B cell (primary cell): ENCODE measurements at regions not wholly inside any gene's neighbourhood (a gene's known extent, or its start where the extent isn't known, plus 50 kb on each side); places are given as distances from the start of the nearest gene placed in this dataset.

ENCODE experiments used
- ATAC-seq: fragments of 200-7000 bp; cut with Tn5 transposase; one replicate; pipeline ENCODE4 v1.10.0; 2021; ENCODE audit warnings: low read depth, mild to moderate bottlenecking, moderate number of reproducible peaks, moderate library complexity
- CTCF ChIA-PET: fragments of 350-600 bp; sonication (Branson Sonifier 250); formaldehyde crosslinking; loops from one replicate; lab custom pipeline; 2021; ENCODE audit warnings: antibody characterized with exemption, inconsistent platforms; lab: Charles Lee
- POLR2A ChIA-PET: fragments of 350-600 bp; sonication (Branson Sonifier 250); formaldehyde crosslinking; loops from one replicate; lab custom pipeline; 2021; ENCODE audit warnings: antibody characterized with exemption; lab: Charles Lee
- DNase-seq: peaks from one replicate; pipeline ENCODE4 v3.0.0; 2013
- H2AFZ ChIP-seq: 2 replicates; pipeline ENCODE4 v1.6.1; 2012; ENCODE audit warnings: mild to moderate bottlenecking, low read depth, low read length; ENCODE audit not compliant: insufficient read depth, poor library complexity, severe bottlenecking
- H3K27ac ChIP-seq, 2 donors: 1 replicate in 1 of 2; 2 replicates in 1 of 2; pipeline ENCODE4 v1.5.1; 2012 to 2013; ENCODE audit warnings: low read length in 2 of 2, mild to moderate bottlenecking in 2 of 2, moderate library complexity in 1 of 2
- H3K27me3 ChIP-seq, 4 experiments: fragments of 200-600 bp in 1 of 4; sonication (generic) in 1 of 4; replicated peaks in 1 of 4; 1 replicate in 2 of 4; 2 replicates in 2 of 4; pipeline versions ENCODE4 v1.6.1 to v1.7.0; 2013 to 2016; ENCODE audit warnings: low read length in 3 of 4, mild to moderate bottlenecking in 2 of 4, mixed read lengths in 1 of 4, moderate library complexity in 1 of 4; ENCODE audit not compliant: insufficient read depth in 4 of 4, control insufficient read depth in 3 of 4; ENCODE audit errors: control extremely low read depth in 1 of 4
- H3K36me3 ChIP-seq, 2 experiments: replicated peaks in 1 of 2; 1 replicate in 1 of 2; 2 replicates in 1 of 2; pipeline versions ENCODE4 v1.6.1 to v1.7.1; 2013; ENCODE audit warnings: low read length in 1 of 2; ENCODE audit not compliant: insufficient read depth in 2 of 2, control insufficient read depth in 1 of 2; ENCODE audit errors: control extremely low read depth in 1 of 2, extremely low read depth in 1 of 2
- H3K4me1 ChIP-seq, 2 donors: fragments of 200-600 bp in 1 of 2; sonication (generic) in 1 of 2; 1 replicate in 1 of 2; 2 replicates in 1 of 2; pipeline versions ENCODE4 v1.5.1 to v1.6.1; 2013 to 2017; ENCODE audit warnings: low read length in 2 of 2; ENCODE audit not compliant: control insufficient read depth in 2 of 2, insufficient read depth in 2 of 2
- H3K4me2 ChIP-seq: replicated peaks from 2 replicates; pipeline ENCODE3; 2012; ENCODE audit warnings: mild to moderate bottlenecking, low read depth, low read length; ENCODE audit not compliant: poor library complexity, severe bottlenecking
- H3K4me3 ChIP-seq, 5 experiments: fragments of 200-600 bp in 1 of 5; sonication (generic) in 1 of 5; 1 replicate in 3 of 5; 2 replicates in 2 of 5; pipeline versions ENCODE4 v1.5.1 to v1.7.0; 2011 to 2016; ENCODE audit warnings: low read length in 4 of 5, mild to moderate bottlenecking in 4 of 5, low read depth in 2 of 5, control low read depth in 1 of 5, moderate library complexity in 1 of 5; ENCODE audit not compliant: insufficient read depth in 1 of 5; ENCODE audit errors: control extremely low read depth in 1 of 5, extremely low read depth in 1 of 5
- H3K79me2 ChIP-seq: fragments of 200-600 bp; sonication (generic); one replicate; pipeline ENCODE4 v1.6.0; 2016; ENCODE audit warnings: low read length; ENCODE audit not compliant: control insufficient read depth, insufficient read depth
- H3K9ac ChIP-seq: fragments of 200-600 bp; sonication (generic); 2 replicates; pipeline ENCODE4 v1.6.1; 2017; ENCODE audit warnings: mild to moderate bottlenecking, low read length, moderate library complexity
- H3K9me3 ChIP-seq, 3 donors: one replicate each; pipeline versions ENCODE4 v1.6.1 to v1.7.1; 2013; ENCODE audit warnings: low read length in 2 of 3; ENCODE audit not compliant: control insufficient read depth in 2 of 3, insufficient read depth in 1 of 3; ENCODE audit errors: control extremely low read depth in 1 of 3
- H4K20me1 ChIP-seq: 2 replicates; pipeline ENCODE4 v1.6.0; 2012; ENCODE audit warnings: mild to moderate bottlenecking, low read length; ENCODE audit not compliant: insufficient read depth, control insufficient read depth, poor library complexity, severe bottlenecking
- H3K27ac Mint-ChIP-seq: one replicate; pipeline ENCODE4 v1.8.0; 2021; ENCODE audit warnings: mixed read lengths
- H3K27me3 Mint-ChIP-seq: one replicate; pipeline ENCODE4 v1.8.0; 2021; ENCODE audit warnings: mixed read lengths
- H3K4me1 Mint-ChIP-seq: one replicate; pipeline ENCODE4 v1.8.0; 2021; ENCODE audit warnings: mixed read lengths
- H3K4me3 Mint-ChIP-seq: one replicate; pipeline ENCODE4 v1.8.0; 2021; ENCODE audit warnings: mixed read lengths
- H3K9me3 Mint-ChIP-seq: one replicate; pipeline ENCODE4 v1.8.0; 2022; ENCODE audit warnings: mixed read lengths; ENCODE audit not compliant: insufficient read depth
- CTCF ChIP-seq: fragments of 200-600 bp; IDR thresholded peaks from one replicate; pipeline ENCODE4 v1.8.0; 2022; ENCODE audit warnings: antibody characterized with exemption, mild to moderate bottlenecking
- EZH2 ChIP-seq: IDR thresholded peaks from 2 replicates; pipeline ENCODE4 v1.6.1; 2012; ENCODE audit warnings: borderline replicate concordance, low read depth, mild to moderate bottlenecking, moderate library complexity, low read length; ENCODE audit not compliant: insufficient read depth, poor library complexity, severe bottlenecking
- WGBS: methylation state at CpG from one replicate; pipeline ENCODE4 v1.1.5; 2013; ENCODE audit warnings: missing lambda C conversion rate; ENCODE audit not compliant: insufficient coverage; 5-methylcytosine and 5-hydroxymethylcytosine counted together
- intact Hi-C: fragments of 100-400 bp; cut with micrococcal nuclease; formaldehyde crosslinking; loops from one replicate; pipeline ENCODE4 v1.10.0; 2022

- H3K27ac Mint-ChIP-seq = no peak overlapping the region
- no peaks in the 10 kb centered on the region for H3K4me1 Mint-ChIP-seq
- no peaks in the 10 kb centered on the region for H3K27me3 Mint-ChIP-seq
Measured at GRCh38 chr2:33903215-33903614, 304.1 kb upstream of the FAM98A start.

GRCh38 chr2:33900610-33901009 lies 301.5 kb upstream of the FAM98A start:
- no peak overlapping the region for H3K27ac ChIP-seq
- no peak overlapping the region for H3K4me3 ChIP-seq
- H3K27ac Mint-ChIP-seq = no peak overlapping the region
- ATAC-seq (no peak), DNase-seq (no peak)
- H3K79me2 ChIP-seq = no peaks in the 10 kb centered on the region
- no peaks in the 10 kb centered on the region for H3K27me3 ChIP-seq
- ChIA-PET POLR2A (no interaction called here), CTCF (no interaction called here)
- H2AFZ ChIP-seq = no peak overlapping the region
- H3K4me2 ChIP-seq = no peak overlapping the region
- H3K4me1 Mint-ChIP-seq = no peaks in the 10 kb centered on the region
- H3K4me1 ChIP-seq = no peaks in the 10 kb centered on the region
- no peaks in the 10 kb centered on the region for H3K27me3 Mint-ChIP-seq
- H3K4me3 Mint-ChIP-seq = no peak overlapping the region
- no peaks in the 10 kb centered on the region for H3K36me3 ChIP-seq
- peaks cover 0 to 16% (median 0%) of the 10 kb centered on the region in 3 donors for H3K9me3 ChIP-seq
- no peaks in the 10 kb centered on the region for H3K9me3 Mint-ChIP-seq
- H3K9ac ChIP-seq = no peak overlapping the region
- no CpG with 5 or more reads among the region's 2 CpGs for WGBS
- intact Hi-C loops = no loop called here
- H4K20me1 ChIP-seq = no peaks in the 10 kb centered on the region
- no peak for TF ChIP-seq CTCF
- no peak for TF ChIP-seq EZH2

More at GRCh38 chr2:33903215-33903614, 304.1 kb upstream of the FAM98A start:
- no peak for ATAC-seq
- Histone ChIP-seq H2AFZ (no peak overlapping the region), H3K36me3 (no peaks in the 10 kb centered on the region), H3K79me2 (no peaks in the 10 kb centered on the region), H3K4me2 (no peak overlapping the region), H3K27me3 (no peaks in the 10 kb centered on the region), H4K20me1 (no peaks in the 10 kb centered on the region), H3K4me1 (no peaks in the 10 kb centered on the region), H3K9me3 (peaks cover 0 to 12% (median 0%) of the 10 kb centered on the region in 3 donors), H3K4me3 (no peak overlapping the region), H3K27ac (no peak overlapping the region), H3K9ac (no peak overlapping the region)
- WGBS = over 99% methylated on average over 10 of the region's 10 CpGs
- no peak for TF ChIP-seq EZH2
- no peak for TF ChIP-seq CTCF
- H3K4me3 Mint-ChIP-seq = no peak overlapping the region
- no peak for DNase-seq
- POLR2A ChIA-PET = no interaction called here
- no peaks in the 10 kb centered on the region for H3K9me3 Mint-ChIP-seq
- CTCF ChIA-PET = no interaction called here
- intact Hi-C loops = no loop called here
